HEK293T (cell line): ENCODE measurements at regions not wholly inside any gene's neighbourhood (a gene's known extent, or its start where the extent isn't known, plus 50 kb on each side); places are given as distances from the start of the nearest gene placed in this dataset.

Experiments
- ARNT ChIP-seq: fragments of 450-650 bp; IDR thresholded peaks from 2 replicates; pipeline ENCODE4 v1.6.1; 2017; ENCODE audit warnings: mild to moderate bottlenecking
- BHLHE40 ChIP-seq: fragments of 450-650 bp; IDR thresholded peaks from 2 replicates; pipeline ENCODE4 v1.6.1; 2016; ENCODE audit warnings: mild to moderate bottlenecking, moderate library complexity, borderline replicate concordance
- ELF4 ChIP-seq: fragments of 450-650 bp; IDR thresholded peaks from 2 replicates; pipeline ENCODE4 v1.6.1; 2017; ENCODE audit warnings: antibody characterized with exemption
- FOXA1 ChIP-seq: fragments of 450-650 bp; IDR thresholded peaks from 2 replicates; pipeline ENCODE4 v1.6.1; 2016; ENCODE audit warnings: mild to moderate bottlenecking
- FOXK2 ChIP-seq: fragments of 450-650 bp; IDR thresholded peaks from 2 replicates; pipeline ENCODE4 v1.6.1; 2016; ENCODE audit warnings: mild to moderate bottlenecking
- FOXM1 ChIP-seq: fragments of 450-650 bp; IDR thresholded peaks from 2 replicates; pipeline ENCODE4 v1.6.1; 2017; ENCODE audit warnings: mild to moderate bottlenecking, borderline replicate concordance
- HDGF ChIP-seq: fragments of 450-650 bp; IDR thresholded peaks from 2 replicates; pipeline ENCODE4 v1.6.1; 2017; ENCODE audit warnings: antibody characterized with exemption, borderline replicate concordance
- LEF1 ChIP-seq: fragments of 450-650 bp; IDR thresholded peaks from 2 replicates; pipeline ENCODE4 v1.6.1; 2017; ENCODE audit warnings: mild to moderate bottlenecking, borderline replicate concordance
- NFRKB ChIP-seq: fragments of 450-650 bp; IDR thresholded peaks from 2 replicates; pipeline ENCODE4 v1.6.1; 2016; ENCODE audit warnings: mild to moderate bottlenecking, moderate library complexity
- SP1 ChIP-seq: fragments of 450-650 bp; IDR thresholded peaks from 2 replicates; pipeline ENCODE4 v1.6.1; 2017
- SUZ12 ChIP-seq: fragments of 450-650 bp; IDR thresholded peaks from 2 replicates; pipeline ENCODE4 v1.6.1; 2016; ENCODE audit warnings: mild to moderate bottlenecking
- TARDBP ChIP-seq: fragments of 450-650 bp; IDR thresholded peaks from 2 replicates; pipeline ENCODE4 v1.6.1; 2016
- TF ChIP-seq, protein P1 (sequence below): fragments of 450-650 bp; IDR thresholded peaks from 2 replicates; pipeline ENCODE4 v1.6.1; 2016

GRCh38 chr3:55288657-55289056, 198.4 kb downstream of the WNT5A start:
- TF ChIP-seq SP1 (no peak), ELF4 (no peak), BHLHE40 (no peak), ARNT (no peak), SUZ12 (no peak), FOXA1 (no peak), FOXK2 (no peak), FOXM1 (no peak), HDGF (no peak), NFRKB (no peak), TARDBP (no peak), LEF1 (no peak)
- TF ChIP-seq, protein P1, sequence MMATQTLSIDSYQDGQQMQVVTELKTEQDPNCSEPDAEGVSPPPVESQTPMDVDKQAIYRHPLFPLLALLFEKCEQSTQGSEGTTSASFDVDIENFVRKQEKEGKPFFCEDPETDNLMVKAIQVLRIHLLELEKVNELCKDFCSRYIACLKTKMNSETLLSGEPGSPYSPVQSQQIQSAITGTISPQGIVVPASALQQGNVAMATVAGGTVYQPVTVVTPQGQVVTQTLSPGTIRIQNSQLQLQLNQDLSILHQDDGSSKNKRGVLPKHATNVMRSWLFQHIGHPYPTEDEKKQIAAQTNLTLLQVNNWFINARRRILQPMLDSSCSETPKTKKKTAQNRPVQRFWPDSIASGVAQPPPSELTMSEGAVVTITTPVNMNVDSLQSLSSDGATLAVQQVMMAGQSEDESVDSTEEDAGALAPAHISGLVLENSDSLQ, result no peak
